Ovary (tissue), 7 donors: ENCODE measurements at regions not wholly inside any gene's neighbourhood (a gene's known extent, or its start where the extent isn't known, plus 50 kb on each side); places are given as distances from the start of the nearest gene placed in this dataset.
"Not testable (repeated sequence)": the region's sequence is repeated elsewhere in the genome, so short reads cannot be mapped to it uniquely, and the experiment has no call there.

ENCODE experiments used
- DNase-seq, 5 donors: peaks; one replicate each; pipeline ENCODE4 v3.0.0-alpha.2; 2019 to 2020
- H3K27ac ChIP-seq, 2 donors: fragments of 200-600 bp; one replicate each; pipeline versions ENCODE4 v1.5.1 to v1.8.0; 2019 to 2022
- H3K27me3 ChIP-seq: fragments of 200-600 bp; one replicate; pipeline ENCODE4 v1.8.0; 2022
- H3K36me3 ChIP-seq: fragments of 200-600 bp; sonication (generic); one replicate; pipeline ENCODE4 v1.5.1; 2019
- H3K4me1 ChIP-seq: one replicate; pipeline ENCODE4 v1.8.1; 2013; ENCODE audit warnings: mild to moderate bottlenecking, moderate library complexity; ENCODE audit not compliant: insufficient read depth
- H3K4me3 ChIP-seq: fragments of 200-600 bp; sonication (generic); one replicate; pipeline ENCODE4 v1.5.1; 2017
- H3K9me3 ChIP-seq, 2 donors: fragments of 200-600 bp in 1 of 2; sonication (generic) in 1 of 2; one replicate each; pipeline versions ENCODE4 v1.5.1 to v1.8.1; 2013 to 2019; ENCODE audit warnings: mild to moderate bottlenecking in 1 of 2, moderate library complexity in 1 of 2
- CTCF ChIP-seq, 3 donors: fragments of 450-650 bp in 2 of 3; fragments of 200-600 bp in 1 of 3; IDR thresholded peaks; one replicate each; pipeline versions ENCODE4 v1.5.1 to v1.8.0; 2016 to 2022; ENCODE audit warnings: antibody characterized with exemption in 3 of 3, mild to moderate bottlenecking in 1 of 3
- EP300 ChIP-seq: sonication (generic); formaldehyde crosslinking; IDR thresholded peaks from one replicate; pipeline ENCODE4 v1.6.1; 2017; ENCODE audit warnings: antibody characterized with exemption
- POLR2A ChIP-seq: fragments of 450-650 bp; IDR thresholded peaks from one replicate; pipeline ENCODE4 v1.6.1; 2017; ENCODE audit warnings: antibody characterized with exemption, mild to moderate bottlenecking, moderate library complexity
- WGBS, 3 donors: extraction: QIAGEN DNeasy Blood & Tissue Kit in 1 of 3; methylation state at CpG; one replicate each; pipeline versions ENCODE4 v1.1.5 to v1.1.7; 2013 to 2017; 5-methylcytosine and 5-hydroxymethylcytosine counted together
- intact Hi-C, 4 donors: fragments of 100-400 bp; cut with DNase I; formaldehyde crosslinking; loops; one replicate each; pipeline versions ENCODE4 v1.11.0 to v1.15.1; 2022 to 2023
- donor health status: DM: no; HTN: no; CAD: no; lungs with moderate emphysema.
- donor health status: DM: no; HTN: no; CAD: no.
- donor health status: Bipolar disorder and iron deficiency.
- donor health status: DM: no; HTN: no; CAD: no.
- donor health status: DM: yes; HTN: yes; CAD: no.

DNA sequence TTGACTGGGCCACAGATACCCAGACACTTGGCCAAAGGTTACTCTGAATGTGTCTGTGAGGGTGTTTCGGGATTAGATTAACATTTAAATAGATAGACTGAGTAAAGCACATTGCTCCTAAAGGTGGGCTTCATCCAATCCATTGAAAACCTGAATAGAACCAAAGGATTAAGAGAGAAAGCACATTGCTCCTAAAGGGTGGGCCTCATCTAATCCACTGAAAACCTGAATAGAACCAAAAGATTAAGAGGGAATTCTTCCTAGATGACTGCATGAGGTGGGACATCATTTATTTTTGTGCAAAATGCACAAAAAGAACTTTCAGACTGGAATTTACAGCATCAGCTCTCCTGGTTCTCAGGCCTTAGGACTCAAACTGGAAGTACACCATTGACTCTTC is 351.2 kb upstream of the PCDH10 start:
- WGBS, 3 donors, result 81 to 95% (median 87%) methylated on average over 1 of the region's 1 CpG
- H3K4me3 ChIP-seq, result no peak overlapping the region
- TF ChIP-seq CTCF (IDR thresholded peaks at IDR 0.05), result no peak
- TF ChIP-seq EP300, result no peak
- no peak for TF ChIP-seq POLR2A
- no peaks in the 10 kb centered on the region for H3K4me1 ChIP-seq
- no peak for DNase-seq
- intact Hi-C loops, result no loop called here
- H3K27ac ChIP-seq, result no peak overlapping the region
- no peaks in the 10 kb centered on the region for H3K9me3 ChIP-seq
- H3K36me3 ChIP-seq, result no peaks in the 10 kb centered on the region
- no peaks in the 10 kb centered on the region for H3K27me3 ChIP-seq

DNA sequence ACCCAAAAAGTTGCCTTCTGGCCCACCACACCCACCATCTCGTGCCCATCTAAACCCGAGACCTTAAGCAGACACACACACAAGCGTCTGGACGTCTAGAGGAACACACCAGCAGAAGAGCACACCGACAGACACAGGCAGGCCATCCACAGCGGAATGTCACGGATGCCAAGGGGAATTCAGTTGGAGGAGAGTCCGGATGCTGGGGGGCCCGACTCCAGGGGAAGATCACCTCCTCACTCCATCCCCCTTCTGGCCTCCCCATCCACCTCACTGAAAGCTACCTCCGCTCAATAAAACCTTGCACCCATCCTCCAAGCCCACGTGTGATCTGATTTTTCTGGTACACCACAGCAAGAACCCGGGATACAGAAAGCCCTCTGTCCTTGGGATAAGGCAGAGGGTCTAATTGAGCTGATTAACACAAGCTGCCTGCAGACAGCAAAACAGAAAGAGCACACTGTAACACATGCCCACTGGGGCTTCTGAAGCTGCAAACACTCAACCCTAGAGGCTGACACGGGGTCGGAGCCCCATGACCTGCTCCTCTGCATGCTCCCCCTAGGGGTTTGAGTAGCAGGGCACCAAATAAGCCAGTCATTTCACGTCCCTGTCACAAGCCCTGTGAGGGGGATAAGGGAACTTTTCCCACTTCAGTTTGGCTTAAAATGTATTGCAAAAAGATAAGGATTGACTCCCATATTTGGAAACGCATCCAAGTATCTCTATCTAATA is 339.6 kb upstream of the PCDH10 start:
- Histone ChIP-seq H3K27ac (no peak overlapping the region), H3K4me3 (no peak overlapping the region), H3K4me1 (no peaks in the 10 kb centered on the region), H3K27me3 (no peaks in the 10 kb centered on the region), H3K36me3 (no peaks in the 10 kb centered on the region), H3K9me3 (no peaks in the 10 kb centered on the region)
- intact Hi-C loops, result no loop called here
- no peak for TF ChIP-seq EP300
- TF ChIP-seq CTCF (IDR thresholded peaks at IDR 0.05), result no peak
- TF ChIP-seq POLR2A, result no peak
- WGBS, 3 donors, result 55 to 64% (median 61%) methylated on average over 16 of the region's 16 CpGs
- no peak for DNase-seq

DNA sequence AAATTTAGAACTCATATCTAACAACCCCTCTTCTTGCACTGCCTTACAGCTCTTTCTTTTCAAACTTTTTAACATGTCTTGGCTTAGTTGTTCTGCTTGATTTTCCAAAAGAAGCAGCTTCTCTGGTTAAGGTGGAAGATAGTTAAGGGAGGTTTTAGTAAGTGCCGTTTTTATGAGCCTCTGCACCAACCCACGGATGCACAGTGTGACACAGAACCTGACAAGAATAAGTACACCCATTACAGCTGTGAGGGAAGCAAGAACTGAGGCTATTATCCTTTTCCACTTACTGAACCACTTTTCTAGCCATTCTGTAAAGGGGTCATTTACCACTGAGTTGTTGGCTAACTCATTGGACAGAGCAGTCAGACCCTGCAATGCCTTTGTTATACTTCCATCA is 336.0 kb upstream of the PCDH10 start:
- 63 to 72% (median 67%) methylated on average over 2 of the region's 2 CpGs for WGBS, 3 donors
- intact Hi-C loops, H3K4me1 ChIP-seq, H3K9me3 ChIP-seq, H3K4me3 ChIP-seq, H3K27me3 ChIP-seq, H3K27ac ChIP-seq, H3K36me3 ChIP-seq, DNase-seq: not testable (repeated sequence)

GRCh38 chr4:132818091-132818490 is 331.0 kb upstream of the PCDH10 start:
- H3K27ac ChIP-seq, result no peak overlapping the region
- H3K36me3 ChIP-seq, result no peaks in the 10 kb centered on the region
- DNase-seq, result no peak
- H3K27me3 ChIP-seq, result no peaks in the 10 kb centered on the region
- H3K4me1 ChIP-seq, result no peaks in the 10 kb centered on the region
- 77 to 89% (median 87%) methylated on average over 15 of the region's 15 CpGs for WGBS, 3 donors
- H3K9me3 ChIP-seq, result no peaks in the 10 kb centered on the region
- intact Hi-C loops, result no loop called here
- TF ChIP-seq CTCF (IDR thresholded peaks at IDR 0.05) (no peak), POLR2A (no peak), EP300 (no peak)
- H3K4me3 ChIP-seq, result no peak overlapping the region

GRCh38 chr4:132823419-132823818 is 325.7 kb upstream of the PCDH10 start:
- no peak overlapping the region for H3K4me3 ChIP-seq
- 59 to 78% (median 70%) methylated on average over 1 of the region's 1 CpG for WGBS, 3 donors
- H3K9me3 ChIP-seq, result no peaks in the 10 kb centered on the region
- H3K4me1 ChIP-seq, result no peaks in the 10 kb centered on the region
- no peak for DNase-seq
- intact Hi-C loops, result no loop called here
- H3K27me3 ChIP-seq, result no peaks in the 10 kb centered on the region
- H3K27ac ChIP-seq, result no peak overlapping the region
- TF ChIP-seq EP300 (no peak), POLR2A (no peak), CTCF (IDR thresholded peaks at IDR 0.05) (no peak)
- no peaks in the 10 kb centered on the region for H3K36me3 ChIP-seq
